IPS DF 19.7 (cell line): ENCODE measurements at regions not wholly inside any gene's neighbourhood (a gene's known extent, or its start where the extent isn't known, plus 50 kb on each side); places are given as distances from the start of the nearest gene placed in this dataset.
"Not testable (repeated sequence)": the region's sequence is repeated elsewhere in the genome, so short reads cannot be mapped to it uniquely, and the experiment has no call there.

ENCODE experiments used
- DNase-seq: peaks from one replicate; pipeline ENCODE4 v3.0.0-alpha.2; 2013; ENCODE audit warnings: low read depth, low spot score

GRCh38 chr6:112576423-112576822 lies 229.3 kb downstream of the RFPL4B start:
- DNase-seq, result no peak

GRCh38 chr6:112579601-112580000 lies 232.5 kb downstream of the RFPL4B start:
- no peak for DNase-seq

GRCh38 chr6:112581015-112581414 lies 233.9 kb downstream of the RFPL4B start:
- no peak for DNase-seq

GRCh38 chr6:112590326-112590725 lies 243.2 kb downstream of the RFPL4B start:
- DNase-seq, result no peak

GRCh38 chr6:112591329-112591728 lies 244.2 kb downstream of the RFPL4B start:
- DNase-seq, result no peak

GRCh38 chr6:112592159-112592558 lies 245.0 kb downstream of the RFPL4B start:
- DNase-seq, result no peak

- no peak for DNase-seq
Observed at GRCh38 chr6:112594886-112595594, 247.9 kb downstream of the RFPL4B start.

GRCh38 chr6:112595841-112596240 lies 248.7 kb downstream of the RFPL4B start:
- DNase-seq, result no peak

- no peak for DNase-seq
Observed at GRCh38 chr6:112597176-112597575, 250.0 kb downstream of the RFPL4B start.

- DNase-seq, result no peak
Observed at GRCh38 chr6:112600168-112600567, 253.0 kb downstream of the RFPL4B start.

- DNase-seq, result no peak
Observed at GRCh38 chr6:112603726-112604125, 256.6 kb downstream of the RFPL4B start.

- DNase-seq, result no peak
Observed at GRCh38 chr6:112606656-112607435, 259.7 kb downstream of the RFPL4B start.

- not testable (repeated sequence) for DNase-seq
Observed at GRCh38 chr6:112608925-112609324, 261.8 kb downstream of the RFPL4B start.

- no peak for DNase-seq
Observed at GRCh38 chr6:112613410-112613809, 266.3 kb downstream of the RFPL4B start.

- DNase-seq, result peak; percentile 23
Observed at GRCh38 chr6:112618849-112619248, 271.7 kb downstream of the RFPL4B start.

GRCh38 chr6:112620812-112621569 lies 273.9 kb downstream of the RFPL4B start:
- DNase-seq, result no peak

GRCh38 chr6:112622036-112622435 lies 274.9 kb downstream of the RFPL4B start:
- no peak for DNase-seq

GRCh38 chr6:112626468-112627082 lies 279.4 kb downstream of the RFPL4B start:
- no peak for DNase-seq

- DNase-seq, result no peak
Observed at GRCh38 chr6:112634376-112634775, 287.2 kb downstream of the RFPL4B start.

GRCh38 chr6:112636650-112637262 lies 289.6 kb downstream of the RFPL4B start:
- DNase-seq, result no peak

- DNase-seq, result no peak
Observed at GRCh38 chr6:112639391-112639831, 292.3 kb downstream of the RFPL4B start.
